ENCODE measurements at regions not wholly inside any gene's neighbourhood (a gene's known extent, or its start where the extent isn't known, plus 50 kb on each side); places are given as distances from the start of the nearest gene placed in this dataset.
A peak's percentile ranks its signal among the peaks of the same experiment; 100 is the strongest.

- peak overlapping the region; percentile 42 for H3K4me2 ChIP-seq (ENCODE audit: control insufficient read depth, insufficient read depth)
- RAD21 ChIA-PET (ENCODE audit: unreplicated experiment) = interaction anchor here (1.1 kb wide), 1 partner anchor 243 kb away, joined by 3 read pairs; no protein-coding TSS in a partner anchor
- no peaks in the 10 kb centered on the region for H4K20me1 ChIP-seq (ENCODE audit: control insufficient read depth, insufficient read depth)
- in situ Hi-C loops (cut with MboI) (loop anchor here (5.0 to 10.0 kb wide), 3 partner anchors 189 to 389 kb away; no protein-coding TSS in a partner anchor), intact Hi-C loops (cut with micrococcal nuclease; ENCODE audit: unreplicated experiment) (loop anchor here (2.0 to 5.0 kb wide), 2 partner anchors 55 to 384 kb away; partner anchors contain the start of gene DHRS7B)
- CTCF ChIA-PET = interaction anchor here (0.6 to 5.3 kb wide), 9 partner anchors 11 to 392 kb away, joined by 3 to 47 read pairs (median 12); no protein-coding TSS in a partner anchor
- SMC1A ChIA-PET (ENCODE audit: uncharacterized antibody, unreplicated experiment) = interaction anchor here (1.0 to 1.2 kb wide), 2 partner anchors 137 to 230 kb away, joined by 3 to 4 read pairs; no protein-coding TSS in a partner anchor
- BruUV-seq (replicated peaks) = no TSS peak
- H3K36me3 ChIP-seq (ENCODE audit: control insufficient read depth in 2 of 2, insufficient read depth in 2 of 2, low read length in 1 of 2) = no peaks in the 10 kb centered on the region
- no peaks in the 10 kb centered on the region for H3K9me3 ChIP-seq (replicated peaks; ENCODE audit: control insufficient read depth, insufficient read depth, low read length)
- H3K79me2 ChIP-seq (ENCODE audit: control insufficient read depth, insufficient read depth, low read length) = no peaks in the 10 kb centered on the region
- H2AFZ ChIP-seq (ENCODE audit: control insufficient read depth, low read depth, low read length) = no peak overlapping the region; the same call in 1 of the 2 replicates
- ATAC-seq = peak; percentile 95
- H3K4me3 ChIP-seq = no peak overlapping the region
- no peak for DNase-seq (ENCODE audit: low read depth, low spot score)
- FAIRE-seq = no peak
- POLR2A ChIA-PET = no interaction called here
- H3K9ac ChIP-seq (ENCODE audit: control insufficient read depth, insufficient read depth, low read length) = no peak overlapping the region
- peaks cover 3 to 11% of the 10 kb centered on the region in 2 experiments for H3K27me3 ChIP-seq (replicated peaks in 1 of 2; ENCODE audit: control insufficient read depth in 2 of 2, insufficient read depth in 2 of 2, low read length in 1 of 2)
- H3K27ac ChIP-seq (ENCODE audit: control insufficient read depth, insufficient read depth) = no peak overlapping the region
- 17% methylated on average over 76 of the region's 78 CpGs for WGBS (ENCODE audit: insufficient coverage, insufficient replicate concordance, low lambda C conversion rate, missing lambda C conversion rate)
- no peaks in the 10 kb centered on the region for H3K4me1 ChIP-seq (ENCODE audit: control insufficient read depth, insufficient read depth, low read length)
- TF ChIP-seq TAF1 (IDR thresholded peaks at IDR 0.05; ENCODE audit: borderline replicate concordance, low read depth, low read length) (no peak), SMARCA5 (IDR thresholded peaks at IDR 0.05) (no peak), IRF4 (IDR thresholded peaks at IDR 0.05; ENCODE audit: low read depth, low read length) (no peak), CTCF (IDR thresholded peaks at IDR 0.05 in 2 of 3, conservative IDR thresholded peaks at IDR 0.05 in 1 of 3; ENCODE audit: control insufficient read depth in 2 of 3, extremely low read depth in 1 of 3, insufficient read depth in 1 of 3, low read depth in 3 of 3, low read length in 3 of 3) (peak; percentile 54 to 72 (median 59)), DPF2 (IDR thresholded peaks at IDR 0.05) (no peak), KDM1A (IDR thresholded peaks at IDR 0.05; ENCODE audit: borderline replicate concordance) (no peak), IRF5 (IDR thresholded peaks at IDR 0.05; ENCODE audit: borderline replicate concordance) (no peak), IKZF2 (IDR thresholded peaks at IDR 0.05) (no peak), SKIL (IDR thresholded peaks at IDR 0.05; ENCODE audit: low read depth, poor library complexity, severe bottlenecking) (no peak), IKZF1 (conservative IDR thresholded peaks at IDR 0.05) (0 out of 2 replicates have a peak, but pooled peaks have one; percentile 14), POLR2A (IDR thresholded peaks at IDR 0.05; ENCODE audit: low read depth, low read length) (no peak), MEF2B (IDR thresholded peaks at IDR 0.05; ENCODE audit: partially characterized antibody, poor library complexity, severe bottlenecking) (no peak), CHD4 (IDR thresholded peaks at IDR 0.05) (no peak), PBX3 (IDR thresholded peaks at IDR 0.05; ENCODE audit: insufficient replicate concordance, low read depth, low read length) (no peak), POLR2AphosphoS5 (IDR thresholded peaks at IDR 0.05; ENCODE audit: low read length) (no peak), LARP7 (IDR thresholded peaks at IDR 0.05) (no peak), ZNF24 (IDR thresholded peaks at IDR 0.05) (no peak), HCFC1 (IDR thresholded peaks at IDR 0.05; ENCODE audit: low read length) (no peak), HDAC2 (IDR thresholded peaks at IDR 0.05) (no peak)
Observed at GRCh38 chr17:21511363-21512195, 135.4 kb downstream of the KCNJ12 start.
